Keratinocyte (primary cell): ENCODE measurements at regions not wholly inside any gene's neighbourhood (a gene's known extent, or its start where the extent isn't known, plus 50 kb on each side); places are given as distances from the start of the nearest gene placed in this dataset.

Source experiments
- DNase-seq: peaks from one replicate; pipeline ENCODE4 v3.0.0-alpha.2; 2011; ENCODE audit warnings: low read depth, missing footprints, low spot score
- FAIRE-seq: peaks from 2 replicates; lab custom pipeline; 2011; peaks lifted over from hg19 to GRCh38; lab: Jason Lieb, UNC
- H2AFZ ChIP-seq: 2 replicates; pipeline ENCODE4 v1.6.0; 2012; ENCODE audit warnings: low read length, control low read depth, inconsistent platforms; ENCODE audit not compliant: control insufficient read depth
- H3K27ac ChIP-seq: 2 replicates; pipeline ENCODE4 v1.5.1; 2011; ENCODE audit warnings: low read length; ENCODE audit not compliant: control insufficient read depth, insufficient read depth
- H3K27me3 ChIP-seq: 3 replicates; pipeline ENCODE4 v1.6.0; 2011; ENCODE audit warnings: low read length; ENCODE audit not compliant: control insufficient read depth, insufficient read depth; ENCODE audit errors: extremely low read depth
- H3K36me3 ChIP-seq, 2 experiments: 2 replicates in 1 of 2; 3 replicates in 1 of 2; pipeline ENCODE4 v1.5.1; 2011; ENCODE audit warnings: low read length in 2 of 2, mild to moderate bottlenecking in 1 of 2; ENCODE audit not compliant: control insufficient read depth in 2 of 2, insufficient read depth in 2 of 2; ENCODE audit errors: extremely low read depth in 1 of 2
- H3K4me1 ChIP-seq: 3 replicates; pipeline ENCODE4 v1.5.1; 2011; ENCODE audit warnings: low read length; ENCODE audit not compliant: control insufficient read depth, insufficient read depth; ENCODE audit errors: extremely low read depth
- H3K4me2 ChIP-seq: 3 replicates; pipeline ENCODE4 v1.6.0; 2011; ENCODE audit warnings: low read depth, low read length; ENCODE audit not compliant: control insufficient read depth, insufficient read depth; ENCODE audit errors: extremely low read depth
- H3K4me3 ChIP-seq, 3 experiments: fragments of 200-600 bp in 1 of 3; sonication (generic) in 1 of 3; 2 replicates in 2 of 3; 3 replicates in 1 of 3; pipeline ENCODE4 v1.5.1; 2011 to 2016; ENCODE audit warnings: low read length in 3 of 3, mild to moderate bottlenecking in 3 of 3, control low read depth in 2 of 3, inconsistent platforms in 1 of 3, low read depth in 1 of 3, mixed read lengths in 1 of 3, mixed run types in 1 of 3, moderate library complexity in 1 of 3; ENCODE audit not compliant: control insufficient read depth in 2 of 3, insufficient read depth in 2 of 3; ENCODE audit errors: extremely low read depth in 1 of 3
- H3K79me2 ChIP-seq: 2 replicates; pipeline ENCODE4 v1.6.0; 2012; ENCODE audit warnings: low read length; ENCODE audit not compliant: control insufficient read depth, insufficient read depth
- H3K9ac ChIP-seq: 3 replicates; pipeline ENCODE4 v1.6.0; 2011; ENCODE audit warnings: low read length; ENCODE audit not compliant: control insufficient read depth, insufficient read depth; ENCODE audit errors: extremely low read depth
- H3K9me1 ChIP-seq: 3 replicates; pipeline ENCODE4 v1.6.0; 2011; ENCODE audit warnings: low read length; ENCODE audit not compliant: control insufficient read depth, insufficient read depth; ENCODE audit errors: extremely low read depth
- H3K9me3 ChIP-seq: 2 replicates; pipeline ENCODE4 v1.5.1; 2012; ENCODE audit warnings: low read depth, low read length; ENCODE audit not compliant: control insufficient read depth
- H4K20me1 ChIP-seq: 3 replicates; pipeline ENCODE4 v1.6.0; 2011; ENCODE audit warnings: low read length; ENCODE audit not compliant: control insufficient read depth, insufficient read depth; ENCODE audit errors: extremely low read depth
- EZH2 ChIP-seq: IDR thresholded peaks from one replicate; pipeline ENCODE4 v1.6.1; 2012; ENCODE audit warnings: inconsistent platforms, mild to moderate bottlenecking, low read length, moderate library complexity
- dilution Hi-C: fragments of 300-500 bp; cut with MboI; formaldehyde crosslinking; loops from one replicate; pipeline ENCODE4 v1.7.0; 2020; ENCODE audit warnings: low sequenced_read_pairs; ENCODE audit not compliant: extremely low pct_ligation_motif_present
- TF ChIP-seq, protein P1 (sequence below), 3 experiments: IDR thresholded peaks in 1 of 3; conservative IDR thresholded peaks in 1 of 3; optimal IDR thresholded peaks in 1 of 3; 2 replicates in 2 of 3; 3 replicates in 1 of 3; pipeline versions ENCODE3 to v1.5.1; 2011; ENCODE audit warnings: low read length in 3 of 3, mild to moderate bottlenecking in 3 of 3, moderate library complexity in 2 of 3, control low read depth in 1 of 3, inconsistent platforms in 1 of 3; ENCODE audit not compliant: insufficient read depth in 2 of 3; ENCODE audit errors: extremely low read depth in 1 of 3

DNA sequence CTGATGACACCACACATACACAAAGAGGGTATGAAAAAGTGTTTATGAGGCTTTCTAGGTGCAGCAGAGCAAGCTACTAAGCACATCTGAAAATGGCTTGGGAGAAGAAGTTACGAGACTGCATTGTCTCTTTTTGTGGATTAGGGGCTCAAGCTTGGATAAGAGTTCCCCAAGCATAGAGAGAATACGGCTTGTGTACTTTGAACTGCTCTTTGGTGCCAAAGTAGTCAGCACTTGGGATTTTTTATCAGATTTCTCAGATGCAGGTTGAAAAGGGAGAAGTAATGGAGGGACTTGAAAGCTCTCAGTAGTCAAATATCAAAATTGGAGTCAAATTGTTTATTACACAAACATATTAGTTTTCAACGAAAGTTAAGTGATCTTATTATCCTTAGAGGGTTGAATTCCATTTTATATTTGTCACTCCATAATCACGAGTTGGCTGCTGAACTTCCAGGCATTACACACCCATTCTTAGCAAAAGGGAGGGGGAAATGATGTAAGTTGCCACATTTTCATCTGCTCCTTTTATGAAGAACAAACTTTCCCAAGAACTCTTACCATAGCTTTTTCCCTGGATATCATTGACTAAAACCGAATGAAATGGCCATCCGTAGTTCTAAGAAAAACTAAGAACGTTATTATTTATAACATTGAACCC is 1904.9 kb downstream of the PCDH7 start:
- Histone ChIP-seq H3K27me3 (no peaks in the 10 kb centered on the region), H3K27ac (no peak overlapping the region), H3K9ac (no peak overlapping the region), H3K4me2 (no peak overlapping the region), H4K20me1 (no peaks in the 10 kb centered on the region), H3K36me3 (no peaks in the 10 kb centered on the region), H3K9me1 (no peaks in the 10 kb centered on the region), H3K4me1 (no peaks in the 10 kb centered on the region), H3K4me3 (no peak overlapping the region), H3K9me3 (no peaks in the 10 kb centered on the region), H2AFZ (no peak overlapping the region), H3K79me2 (no peaks in the 10 kb centered on the region)
- no peak for DNase-seq
- TF ChIP-seq, protein P1, sequence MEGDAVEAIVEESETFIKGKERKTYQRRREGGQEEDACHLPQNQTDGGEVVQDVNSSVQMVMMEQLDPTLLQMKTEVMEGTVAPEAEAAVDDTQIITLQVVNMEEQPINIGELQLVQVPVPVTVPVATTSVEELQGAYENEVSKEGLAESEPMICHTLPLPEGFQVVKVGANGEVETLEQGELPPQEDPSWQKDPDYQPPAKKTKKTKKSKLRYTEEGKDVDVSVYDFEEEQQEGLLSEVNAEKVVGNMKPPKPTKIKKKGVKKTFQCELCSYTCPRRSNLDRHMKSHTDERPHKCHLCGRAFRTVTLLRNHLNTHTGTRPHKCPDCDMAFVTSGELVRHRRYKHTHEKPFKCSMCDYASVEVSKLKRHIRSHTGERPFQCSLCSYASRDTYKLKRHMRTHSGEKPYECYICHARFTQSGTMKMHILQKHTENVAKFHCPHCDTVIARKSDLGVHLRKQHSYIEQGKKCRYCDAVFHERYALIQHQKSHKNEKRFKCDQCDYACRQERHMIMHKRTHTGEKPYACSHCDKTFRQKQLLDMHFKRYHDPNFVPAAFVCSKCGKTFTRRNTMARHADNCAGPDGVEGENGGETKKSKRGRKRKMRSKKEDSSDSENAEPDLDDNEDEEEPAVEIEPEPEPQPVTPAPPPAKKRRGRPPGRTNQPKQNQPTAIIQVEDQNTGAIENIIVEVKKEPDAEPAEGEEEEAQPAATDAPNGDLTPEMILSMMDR (optimal IDR thresholded peaks at IDR 0.05 in 1 of 3, IDR thresholded peaks at IDR 0.05 in 1 of 3, conservative IDR thresholded peaks at IDR 0.05 in 1 of 3; ENCODE audit: extremely low read depth in 1 of 3, insufficient read depth in 2 of 3, low read length in 3 of 3): no peak
- no peak for TF ChIP-seq EZH2
- no peak for FAIRE-seq
- dilution Hi-C loops: no loop called here

DNA sequence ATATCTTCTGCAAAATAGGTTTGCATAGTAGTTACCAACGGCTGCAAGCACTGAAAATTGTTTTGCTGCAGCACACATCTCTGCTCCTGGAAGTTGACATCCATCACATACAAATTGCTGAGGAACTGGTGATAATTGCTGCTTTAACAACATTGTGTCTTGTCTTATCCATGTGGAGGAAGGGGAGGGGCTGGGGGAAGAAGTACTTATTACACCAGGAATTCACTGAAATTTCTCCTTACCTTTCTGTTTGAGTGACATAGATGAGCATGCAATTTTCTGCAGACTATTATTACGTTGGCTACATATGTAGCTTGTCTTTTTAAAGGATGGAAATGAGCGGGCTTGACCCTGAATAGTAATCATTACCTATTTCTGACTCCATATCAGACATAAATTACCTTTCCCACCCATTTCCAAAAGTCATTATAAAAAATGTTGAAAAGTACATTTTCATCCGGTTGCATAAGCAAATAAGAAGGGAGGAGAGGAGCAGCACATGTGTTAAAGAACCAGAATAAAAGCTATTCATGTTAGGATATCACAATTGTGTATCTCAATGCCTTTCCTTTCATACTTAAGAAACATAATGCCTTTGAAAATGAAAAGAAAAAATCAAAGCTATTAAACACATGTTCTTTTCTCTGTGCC is 1905.6 kb downstream of the PCDH7 start:
- Histone ChIP-seq H3K36me3 (no peaks in the 10 kb centered on the region), H3K4me2 (no peak overlapping the region), H3K79me2 (no peaks in the 10 kb centered on the region), H3K4me3 (no peak overlapping the region), H3K9me1 (no peaks in the 10 kb centered on the region), H2AFZ (no peak overlapping the region), H3K27me3 (no peaks in the 10 kb centered on the region), H3K4me1 (no peaks in the 10 kb centered on the region), H3K27ac (no peak overlapping the region), H3K9me3 (no peaks in the 10 kb centered on the region), H4K20me1 (no peaks in the 10 kb centered on the region), H3K9ac (no peak overlapping the region)
- no peak for FAIRE-seq
- DNase-seq: no peak
- no peak for TF ChIP-seq EZH2
- TF ChIP-seq, protein P1 (optimal IDR thresholded peaks at IDR 0.05 in 1 of 3, IDR thresholded peaks at IDR 0.05 in 1 of 3, conservative IDR thresholded peaks at IDR 0.05 in 1 of 3; ENCODE audit: extremely low read depth in 1 of 3, insufficient read depth in 2 of 3, low read length in 3 of 3): no peak
- dilution Hi-C loops: no loop called here
